ENCODE measurements at regions not wholly inside any gene's neighbourhood (a gene's known extent, or its start where the extent isn't known, plus 50 kb on each side); places are given as distances from the start of the nearest gene placed in this dataset.

DNA sequence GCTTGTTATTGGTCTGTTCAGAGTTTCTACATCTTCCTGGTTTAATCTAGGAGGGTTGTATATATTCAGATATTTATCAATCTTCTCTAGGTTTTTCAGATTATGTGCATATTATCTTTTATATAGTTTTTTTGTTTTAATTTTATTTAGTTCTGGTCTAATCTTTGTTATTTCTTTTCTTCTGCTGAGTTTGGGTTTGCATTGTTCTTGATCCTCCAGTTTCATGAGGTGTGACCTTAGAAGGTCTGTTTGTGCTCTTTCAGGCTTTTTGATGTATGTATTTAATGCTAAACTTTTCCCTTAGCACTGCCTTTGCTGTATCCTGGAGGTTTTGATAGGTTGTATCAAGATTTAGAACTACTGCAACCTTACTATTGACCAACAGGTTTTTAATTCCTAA lies 117.7 kb downstream of the VPREB1 start:
- TF ChIP-seq, protein P1, sequence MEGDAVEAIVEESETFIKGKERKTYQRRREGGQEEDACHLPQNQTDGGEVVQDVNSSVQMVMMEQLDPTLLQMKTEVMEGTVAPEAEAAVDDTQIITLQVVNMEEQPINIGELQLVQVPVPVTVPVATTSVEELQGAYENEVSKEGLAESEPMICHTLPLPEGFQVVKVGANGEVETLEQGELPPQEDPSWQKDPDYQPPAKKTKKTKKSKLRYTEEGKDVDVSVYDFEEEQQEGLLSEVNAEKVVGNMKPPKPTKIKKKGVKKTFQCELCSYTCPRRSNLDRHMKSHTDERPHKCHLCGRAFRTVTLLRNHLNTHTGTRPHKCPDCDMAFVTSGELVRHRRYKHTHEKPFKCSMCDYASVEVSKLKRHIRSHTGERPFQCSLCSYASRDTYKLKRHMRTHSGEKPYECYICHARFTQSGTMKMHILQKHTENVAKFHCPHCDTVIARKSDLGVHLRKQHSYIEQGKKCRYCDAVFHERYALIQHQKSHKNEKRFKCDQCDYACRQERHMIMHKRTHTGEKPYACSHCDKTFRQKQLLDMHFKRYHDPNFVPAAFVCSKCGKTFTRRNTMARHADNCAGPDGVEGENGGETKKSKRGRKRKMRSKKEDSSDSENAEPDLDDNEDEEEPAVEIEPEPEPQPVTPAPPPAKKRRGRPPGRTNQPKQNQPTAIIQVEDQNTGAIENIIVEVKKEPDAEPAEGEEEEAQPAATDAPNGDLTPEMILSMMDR (IDR thresholded peaks at IDR 0.05) = no peak
- TF ChIP-seq, protein P2, sequence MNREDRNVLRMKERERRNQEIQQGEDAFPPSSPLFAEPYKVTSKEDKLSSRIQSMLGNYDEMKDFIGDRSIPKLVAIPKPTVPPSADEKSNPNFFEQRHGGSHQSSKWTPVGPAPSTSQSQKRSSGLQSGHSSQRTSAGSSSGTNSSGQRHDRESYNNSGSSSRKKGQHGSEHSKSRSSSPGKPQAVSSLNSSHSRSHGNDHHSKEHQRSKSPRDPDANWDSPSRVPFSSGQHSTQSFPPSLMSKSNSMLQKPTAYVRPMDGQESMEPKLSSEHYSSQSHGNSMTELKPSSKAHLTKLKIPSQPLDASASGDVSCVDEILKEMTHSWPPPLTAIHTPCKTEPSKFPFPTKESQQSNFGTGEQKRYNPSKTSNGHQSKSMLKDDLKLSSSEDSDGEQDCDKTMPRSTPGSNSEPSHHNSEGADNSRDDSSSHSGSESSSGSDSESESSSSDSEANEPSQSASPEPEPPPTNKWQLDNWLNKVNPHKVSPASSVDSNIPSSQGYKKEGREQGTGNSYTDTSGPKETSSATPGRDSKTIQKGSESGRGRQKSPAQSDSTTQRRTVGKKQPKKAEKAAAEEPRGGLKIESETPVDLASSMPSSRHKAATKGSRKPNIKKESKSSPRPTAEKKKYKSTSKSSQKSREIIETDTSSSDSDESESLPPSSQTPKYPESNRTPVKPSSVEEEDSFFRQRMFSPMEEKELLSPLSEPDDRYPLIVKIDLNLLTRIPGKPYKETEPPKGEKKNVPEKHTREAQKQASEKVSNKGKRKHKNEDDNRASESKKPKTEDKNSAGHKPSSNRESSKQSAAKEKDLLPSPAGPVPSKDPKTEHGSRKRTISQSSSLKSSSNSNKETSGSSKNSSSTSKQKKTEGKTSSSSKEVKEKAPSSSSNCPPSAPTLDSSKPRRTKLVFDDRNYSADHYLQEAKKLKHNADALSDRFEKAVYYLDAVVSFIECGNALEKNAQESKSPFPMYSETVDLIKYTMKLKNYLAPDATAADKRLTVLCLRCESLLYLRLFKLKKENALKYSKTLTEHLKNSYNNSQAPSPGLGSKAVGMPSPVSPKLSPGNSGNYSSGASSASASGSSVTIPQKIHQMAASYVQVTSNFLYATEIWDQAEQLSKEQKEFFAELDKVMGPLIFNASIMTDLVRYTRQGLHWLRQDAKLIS (CRISPR knock-in tag; IDR thresholded peaks at IDR 0.05; ENCODE audit: borderline replicate concordance) = no peak
- TF ChIP-seq, protein P3, sequence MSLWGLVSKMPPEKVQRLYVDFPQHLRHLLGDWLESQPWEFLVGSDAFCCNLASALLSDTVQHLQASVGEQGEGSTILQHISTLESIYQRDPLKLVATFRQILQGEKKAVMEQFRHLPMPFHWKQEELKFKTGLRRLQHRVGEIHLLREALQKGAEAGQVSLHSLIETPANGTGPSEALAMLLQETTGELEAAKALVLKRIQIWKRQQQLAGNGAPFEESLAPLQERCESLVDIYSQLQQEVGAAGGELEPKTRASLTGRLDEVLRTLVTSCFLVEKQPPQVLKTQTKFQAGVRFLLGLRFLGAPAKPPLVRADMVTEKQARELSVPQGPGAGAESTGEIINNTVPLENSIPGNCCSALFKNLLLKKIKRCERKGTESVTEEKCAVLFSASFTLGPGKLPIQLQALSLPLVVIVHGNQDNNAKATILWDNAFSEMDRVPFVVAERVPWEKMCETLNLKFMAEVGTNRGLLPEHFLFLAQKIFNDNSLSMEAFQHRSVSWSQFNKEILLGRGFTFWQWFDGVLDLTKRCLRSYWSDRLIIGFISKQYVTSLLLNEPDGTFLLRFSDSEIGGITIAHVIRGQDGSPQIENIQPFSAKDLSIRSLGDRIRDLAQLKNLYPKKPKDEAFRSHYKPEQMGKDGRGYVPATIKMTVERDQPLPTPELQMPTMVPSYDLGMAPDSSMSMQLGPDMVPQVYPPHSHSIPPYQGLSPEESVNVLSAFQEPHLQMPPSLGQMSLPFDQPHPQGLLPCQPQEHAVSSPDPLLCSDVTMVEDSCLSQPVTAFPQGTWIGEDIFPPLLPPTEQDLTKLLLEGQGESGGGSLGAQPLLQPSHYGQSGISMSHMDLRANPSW (CRISPR knock-in tag; conservative IDR thresholded peaks at IDR 0.05; ENCODE audit: low read depth) = no peak
- TF ChIP-seq MXD4 (CRISPR knock-in tag; IDR thresholded peaks at IDR 0.05; ENCODE audit: borderline replicate concordance) (no peak), CBFB (CRISPR knock-in tag; IDR thresholded peaks at IDR 0.05; ENCODE audit: low read depth) (no peak), NR1H2 (CRISPR knock-in tag; IDR thresholded peaks at IDR 0.05) (no peak), ZNF121 (CRISPR knock-in tag; IDR thresholded peaks at IDR 0.05) (no peak), ZNF232 (CRISPR knock-in tag; IDR thresholded peaks at IDR 0.05) (no peak)
- TF ChIP-seq, protein P4, sequence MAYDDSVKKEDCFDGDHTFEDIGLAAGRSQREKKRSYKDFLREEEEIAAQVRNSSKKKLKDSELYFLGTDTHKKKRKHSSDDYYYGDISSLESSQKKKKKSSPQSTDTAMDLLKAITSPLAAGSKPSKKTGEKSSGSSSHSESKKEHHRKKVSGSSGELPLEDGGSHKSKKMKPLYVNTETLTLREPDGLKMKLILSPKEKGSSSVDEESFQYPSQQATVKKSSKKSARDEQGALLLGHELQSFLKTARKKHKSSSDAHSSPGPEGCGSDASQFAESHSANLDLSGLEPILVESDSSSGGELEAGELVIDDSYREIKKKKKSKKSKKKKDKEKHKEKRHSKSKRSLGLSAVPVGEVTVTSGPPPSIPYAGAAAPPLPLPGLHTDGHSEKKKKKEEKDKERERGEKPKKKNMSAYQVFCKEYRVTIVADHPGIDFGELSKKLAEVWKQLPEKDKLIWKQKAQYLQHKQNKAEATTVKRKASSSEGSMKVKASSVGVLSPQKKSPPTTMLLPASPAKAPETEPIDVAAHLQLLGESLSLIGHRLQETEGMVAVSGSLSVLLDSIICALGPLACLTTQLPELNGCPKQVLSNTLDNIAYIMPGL (CRISPR knock-in tag; IDR thresholded peaks at IDR 0.05) = no peak
- TF ChIP-seq, protein P5, sequence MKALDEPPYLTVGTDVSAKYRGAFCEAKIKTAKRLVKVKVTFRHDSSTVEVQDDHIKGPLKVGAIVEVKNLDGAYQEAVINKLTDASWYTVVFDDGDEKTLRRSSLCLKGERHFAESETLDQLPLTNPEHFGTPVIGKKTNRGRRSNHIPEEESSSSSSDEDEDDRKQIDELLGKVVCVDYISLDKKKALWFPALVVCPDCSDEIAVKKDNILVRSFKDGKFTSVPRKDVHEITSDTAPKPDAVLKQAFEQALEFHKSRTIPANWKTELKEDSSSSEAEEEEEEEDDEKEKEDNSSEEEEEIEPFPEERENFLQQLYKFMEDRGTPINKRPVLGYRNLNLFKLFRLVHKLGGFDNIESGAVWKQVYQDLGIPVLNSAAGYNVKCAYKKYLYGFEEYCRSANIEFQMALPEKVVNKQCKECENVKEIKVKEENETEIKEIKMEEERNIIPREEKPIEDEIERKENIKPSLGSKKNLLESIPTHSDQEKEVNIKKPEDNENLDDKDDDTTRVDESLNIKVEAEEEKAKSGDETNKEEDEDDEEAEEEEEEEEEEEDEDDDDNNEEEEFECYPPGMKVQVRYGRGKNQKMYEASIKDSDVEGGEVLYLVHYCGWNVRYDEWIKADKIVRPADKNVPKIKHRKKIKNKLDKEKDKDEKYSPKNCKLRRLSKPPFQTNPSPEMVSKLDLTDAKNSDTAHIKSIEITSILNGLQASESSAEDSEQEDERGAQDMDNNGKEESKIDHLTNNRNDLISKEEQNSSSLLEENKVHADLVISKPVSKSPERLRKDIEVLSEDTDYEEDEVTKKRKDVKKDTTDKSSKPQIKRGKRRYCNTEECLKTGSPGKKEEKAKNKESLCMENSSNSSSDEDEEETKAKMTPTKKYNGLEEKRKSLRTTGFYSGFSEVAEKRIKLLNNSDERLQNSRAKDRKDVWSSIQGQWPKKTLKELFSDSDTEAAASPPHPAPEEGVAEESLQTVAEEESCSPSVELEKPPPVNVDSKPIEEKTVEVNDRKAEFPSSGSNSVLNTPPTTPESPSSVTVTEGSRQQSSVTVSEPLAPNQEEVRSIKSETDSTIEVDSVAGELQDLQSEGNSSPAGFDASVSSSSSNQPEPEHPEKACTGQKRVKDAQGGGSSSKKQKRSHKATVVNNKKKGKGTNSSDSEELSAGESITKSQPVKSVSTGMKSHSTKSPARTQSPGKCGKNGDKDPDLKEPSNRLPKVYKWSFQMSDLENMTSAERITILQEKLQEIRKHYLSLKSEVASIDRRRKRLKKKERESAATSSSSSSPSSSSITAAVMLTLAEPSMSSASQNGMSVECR (CRISPR knock-in tag; IDR thresholded peaks at IDR 0.05; ENCODE audit: borderline replicate concordance) = no peak
- TF ChIP-seq, protein P6, sequence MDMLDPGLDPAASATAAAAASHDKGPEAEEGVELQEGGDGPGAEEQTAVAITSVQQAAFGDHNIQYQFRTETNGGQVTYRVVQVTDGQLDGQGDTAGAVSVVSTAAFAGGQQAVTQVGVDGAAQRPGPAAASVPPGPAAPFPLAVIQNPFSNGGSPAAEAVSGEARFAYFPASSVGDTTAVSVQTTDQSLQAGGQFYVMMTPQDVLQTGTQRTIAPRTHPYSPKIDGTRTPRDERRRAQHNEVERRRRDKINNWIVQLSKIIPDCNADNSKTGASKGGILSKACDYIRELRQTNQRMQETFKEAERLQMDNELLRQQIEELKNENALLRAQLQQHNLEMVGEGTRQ (CRISPR knock-in tag; IDR thresholded peaks at IDR 0.05) = no peak
- TF ChIP-seq, protein P7, sequence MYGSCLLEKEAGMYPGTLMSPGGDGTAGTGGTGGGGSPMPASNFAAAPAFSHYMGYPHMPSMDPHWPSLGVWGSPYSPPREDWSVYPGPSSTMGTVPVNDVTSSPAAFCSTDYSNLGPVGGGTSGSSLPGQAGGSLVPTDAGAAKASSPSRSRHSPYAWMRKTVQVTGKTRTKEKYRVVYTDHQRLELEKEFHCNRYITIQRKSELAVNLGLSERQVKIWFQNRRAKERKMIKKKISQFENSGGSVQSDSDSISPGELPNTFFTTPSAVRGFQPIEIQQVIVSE (CRISPR knock-in tag; IDR thresholded peaks at IDR 0.05; ENCODE audit: borderline replicate concordance) = no peak
